ENCODE measurements at regions not wholly inside any gene's neighbourhood (a gene's known extent, or its start where the extent isn't known, plus 50 kb on each side); places are given as distances from the start of the nearest gene placed in this dataset.

DNA sequence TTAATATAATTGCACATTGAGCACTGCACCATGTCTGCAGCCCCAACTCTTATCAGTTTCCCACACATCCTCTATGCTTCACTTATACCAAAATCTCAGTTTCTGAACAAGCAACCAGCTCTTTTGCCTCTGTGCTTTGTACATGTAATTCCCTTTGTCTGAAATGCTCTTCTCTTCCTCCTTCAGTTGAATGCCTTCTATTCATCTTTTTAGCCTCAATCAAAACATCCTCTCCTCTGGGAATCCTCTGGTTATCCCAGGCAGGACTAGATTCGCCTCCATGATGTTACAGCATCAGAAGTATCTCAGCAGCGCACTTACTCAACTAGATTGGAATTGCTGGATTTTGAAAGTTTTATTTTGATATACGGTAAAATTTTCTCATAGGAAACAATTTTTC, 143.3 kb downstream of the GAS1 start (continued):
- TF ChIP-seq HDAC2 (IDR thresholded peaks at IDR 0.05), result no peak
- TF ChIP-seq ZNF75A (CRISPR knock-in tag; IDR thresholded peaks at IDR 0.05), result no peak
- TF ChIP-seq SPI1 (IDR thresholded peaks at IDR 0.05; ENCODE audit: borderline replicate concordance, low read depth, low read length), result no peak
- TF ChIP-seq, protein P1, sequence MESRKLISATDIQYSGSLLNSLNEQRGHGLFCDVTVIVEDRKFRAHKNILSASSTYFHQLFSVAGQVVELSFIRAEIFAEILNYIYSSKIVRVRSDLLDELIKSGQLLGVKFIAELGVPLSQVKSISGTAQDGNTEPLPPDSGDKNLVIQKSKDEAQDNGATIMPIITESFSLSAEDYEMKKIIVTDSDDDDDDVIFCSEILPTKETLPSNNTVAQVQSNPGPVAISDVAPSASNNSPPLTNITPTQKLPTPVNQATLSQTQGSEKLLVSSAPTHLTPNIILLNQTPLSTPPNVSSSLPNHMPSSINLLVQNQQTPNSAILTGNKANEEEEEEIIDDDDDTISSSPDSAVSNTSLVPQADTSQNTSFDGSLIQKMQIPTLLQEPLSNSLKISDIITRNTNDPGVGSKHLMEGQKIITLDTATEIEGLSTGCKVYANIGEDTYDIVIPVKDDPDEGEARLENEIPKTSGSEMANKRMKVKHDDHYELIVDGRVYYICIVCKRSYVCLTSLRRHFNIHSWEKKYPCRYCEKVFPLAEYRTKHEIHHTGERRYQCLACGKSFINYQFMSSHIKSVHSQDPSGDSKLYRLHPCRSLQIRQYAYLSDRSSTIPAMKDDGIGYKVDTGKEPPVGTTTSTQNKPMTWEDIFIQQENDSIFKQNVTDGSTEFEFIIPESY (CRISPR knock-in tag; IDR thresholded peaks at IDR 0.05), result no peak
- no peak for TF ChIP-seq NEUROD1 (IDR thresholded peaks at IDR 0.05; ENCODE audit: borderline replicate concordance, low read depth, low read length, partially characterized antibody)

DNA sequence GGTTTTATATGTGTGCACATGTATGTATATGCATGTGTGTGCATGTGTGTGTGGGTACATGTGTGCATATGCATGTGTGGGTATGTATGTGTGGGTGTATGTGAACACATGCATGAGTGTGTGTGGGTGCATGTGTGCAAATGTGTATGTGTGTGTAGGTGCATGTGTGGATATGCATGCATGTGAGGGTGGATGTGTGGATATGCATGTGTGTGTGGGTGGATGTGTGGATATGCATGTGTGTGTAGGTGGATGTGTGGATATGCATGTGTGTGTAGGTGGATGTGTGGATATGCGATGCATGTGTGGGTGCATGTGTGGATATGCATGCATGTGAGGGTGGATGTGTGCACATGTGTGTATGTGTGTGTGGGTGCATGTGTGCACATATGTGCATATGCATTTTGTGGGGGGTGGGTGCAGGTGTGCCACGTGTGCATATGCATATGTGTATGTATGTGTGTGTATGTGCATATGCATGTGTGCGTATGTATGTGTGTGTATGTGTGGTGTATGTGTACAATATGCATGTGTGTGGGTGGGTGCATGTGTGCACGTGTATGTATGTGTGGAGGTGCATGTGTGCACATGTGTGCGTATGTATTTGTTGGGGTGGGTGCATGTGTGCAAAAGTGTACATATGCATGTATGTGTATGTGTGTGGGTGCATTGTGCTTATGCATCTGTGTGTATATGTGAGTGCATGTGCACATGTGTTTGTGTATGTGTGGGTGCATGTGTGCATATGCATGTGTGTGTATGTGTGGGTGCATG, 144.2 kb downstream of the GAS1 start:
- FAIRE-seq (no peak), ATAC-seq (no peak), DNase-seq (ENCODE audit: extremely low read depth in 1 of 4, low spot score in 3 of 4) (no peak)
- in situ Hi-C loops (cut with MboI), result no loop called here
- Histone ChIP-seq H3K4me3 (no peak overlapping the region), H3K27ac (ENCODE audit: extremely low read depth, low read depth, low read length) (no peak overlapping the region), H2AFZ (ENCODE audit: low read depth, low read length) (no peak overlapping the region), H3K27me3 (ENCODE audit: control insufficient read depth in 2 of 2, insufficient read depth in 2 of 2, low read length in 2 of 2) (no peaks in the 10 kb centered on the region), H3K79me2 (ENCODE audit: control insufficient read depth, insufficient read depth, low read length) (no peaks in the 10 kb centered on the region), H3K9ac (ENCODE audit: insufficient read depth in 1 of 2, low read depth in 2 of 2, low read length in 2 of 2) (no peak overlapping the region), H4K20me1 (replicated peaks; ENCODE audit: control insufficient read depth, insufficient read depth, low read length) (no peaks in the 10 kb centered on the region), H3K4me1 (replicated peaks in 1 of 2; ENCODE audit: control insufficient read depth in 2 of 2, insufficient read depth in 2 of 2, low read length in 2 of 2) (no peaks in the 10 kb centered on the region), H3K36me3 (ENCODE audit: control insufficient read depth, insufficient read depth, low read length) (no peaks in the 10 kb centered on the region), H3K4me2 (ENCODE audit: insufficient read depth, low read length) (no peak overlapping the region), H3K9me1 (ENCODE audit: control insufficient read depth, insufficient read depth, low read length) (no peaks in the 10 kb centered on the region), H3K9me3 (replicated peaks; ENCODE audit: control insufficient read depth, insufficient read depth, low read depth, low read length) (no peaks in the 10 kb centered on the region)
- ChIA-PET CTCF (ENCODE audit: low intra/inter-chr PET ratio) (no interaction called here), POLR2A (no interaction called here)
- no TSS peak for BruUV-seq (replicated peaks)
- WGBS (ENCODE audit: insufficient coverage, low coverage, missing lambda C conversion rate), result 16% methylated on average over 5 of the region's 5 CpGs
- intact Hi-C loops (cut with micrococcal nuclease), result no loop called here
- TF ChIP-seq BRD9 (IDR thresholded peaks at IDR 0.05; ENCODE audit: low read depth, partially characterized antibody) (no peak), RBM15 (IDR thresholded peaks at IDR 0.05; ENCODE audit: insufficient read depth, low read length) (no peak), ARNT (IDR thresholded peaks at IDR 0.05) (no peak), ZNF384 (IDR thresholded peaks at IDR 0.05; ENCODE audit: low read depth, low read length) (no peak), ARID2 (IDR thresholded peaks at IDR 0.05) (no peak)
- TF ChIP-seq, protein P2, sequence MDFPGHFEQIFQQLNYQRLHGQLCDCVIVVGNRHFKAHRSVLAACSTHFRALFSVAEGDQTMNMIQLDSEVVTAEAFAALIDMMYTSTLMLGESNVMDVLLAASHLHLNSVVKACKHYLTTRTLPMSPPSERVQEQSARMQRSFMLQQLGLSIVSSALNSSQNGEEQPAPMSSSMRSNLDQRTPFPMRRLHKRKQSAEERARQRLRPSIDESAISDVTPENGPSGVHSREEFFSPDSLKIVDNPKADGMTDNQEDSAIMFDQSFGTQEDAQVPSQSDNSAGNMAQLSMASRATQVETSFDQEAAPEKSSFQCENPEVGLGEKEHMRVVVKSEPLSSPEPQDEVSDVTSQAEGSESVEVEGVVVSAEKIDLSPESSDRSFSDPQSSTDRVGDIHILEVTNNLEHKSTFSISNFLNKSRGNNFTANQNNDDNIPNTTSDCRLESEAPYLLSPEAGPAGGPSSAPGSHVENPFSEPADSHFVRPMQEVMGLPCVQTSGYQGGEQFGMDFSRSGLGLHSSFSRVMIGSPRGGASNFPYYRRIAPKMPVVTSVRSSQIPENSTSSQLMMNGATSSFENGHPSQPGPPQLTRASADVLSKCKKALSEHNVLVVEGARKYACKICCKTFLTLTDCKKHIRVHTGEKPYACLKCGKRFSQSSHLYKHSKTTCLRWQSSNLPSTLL (IDR thresholded peaks at IDR 0.05), result no peak
- TF ChIP-seq, protein P3, sequence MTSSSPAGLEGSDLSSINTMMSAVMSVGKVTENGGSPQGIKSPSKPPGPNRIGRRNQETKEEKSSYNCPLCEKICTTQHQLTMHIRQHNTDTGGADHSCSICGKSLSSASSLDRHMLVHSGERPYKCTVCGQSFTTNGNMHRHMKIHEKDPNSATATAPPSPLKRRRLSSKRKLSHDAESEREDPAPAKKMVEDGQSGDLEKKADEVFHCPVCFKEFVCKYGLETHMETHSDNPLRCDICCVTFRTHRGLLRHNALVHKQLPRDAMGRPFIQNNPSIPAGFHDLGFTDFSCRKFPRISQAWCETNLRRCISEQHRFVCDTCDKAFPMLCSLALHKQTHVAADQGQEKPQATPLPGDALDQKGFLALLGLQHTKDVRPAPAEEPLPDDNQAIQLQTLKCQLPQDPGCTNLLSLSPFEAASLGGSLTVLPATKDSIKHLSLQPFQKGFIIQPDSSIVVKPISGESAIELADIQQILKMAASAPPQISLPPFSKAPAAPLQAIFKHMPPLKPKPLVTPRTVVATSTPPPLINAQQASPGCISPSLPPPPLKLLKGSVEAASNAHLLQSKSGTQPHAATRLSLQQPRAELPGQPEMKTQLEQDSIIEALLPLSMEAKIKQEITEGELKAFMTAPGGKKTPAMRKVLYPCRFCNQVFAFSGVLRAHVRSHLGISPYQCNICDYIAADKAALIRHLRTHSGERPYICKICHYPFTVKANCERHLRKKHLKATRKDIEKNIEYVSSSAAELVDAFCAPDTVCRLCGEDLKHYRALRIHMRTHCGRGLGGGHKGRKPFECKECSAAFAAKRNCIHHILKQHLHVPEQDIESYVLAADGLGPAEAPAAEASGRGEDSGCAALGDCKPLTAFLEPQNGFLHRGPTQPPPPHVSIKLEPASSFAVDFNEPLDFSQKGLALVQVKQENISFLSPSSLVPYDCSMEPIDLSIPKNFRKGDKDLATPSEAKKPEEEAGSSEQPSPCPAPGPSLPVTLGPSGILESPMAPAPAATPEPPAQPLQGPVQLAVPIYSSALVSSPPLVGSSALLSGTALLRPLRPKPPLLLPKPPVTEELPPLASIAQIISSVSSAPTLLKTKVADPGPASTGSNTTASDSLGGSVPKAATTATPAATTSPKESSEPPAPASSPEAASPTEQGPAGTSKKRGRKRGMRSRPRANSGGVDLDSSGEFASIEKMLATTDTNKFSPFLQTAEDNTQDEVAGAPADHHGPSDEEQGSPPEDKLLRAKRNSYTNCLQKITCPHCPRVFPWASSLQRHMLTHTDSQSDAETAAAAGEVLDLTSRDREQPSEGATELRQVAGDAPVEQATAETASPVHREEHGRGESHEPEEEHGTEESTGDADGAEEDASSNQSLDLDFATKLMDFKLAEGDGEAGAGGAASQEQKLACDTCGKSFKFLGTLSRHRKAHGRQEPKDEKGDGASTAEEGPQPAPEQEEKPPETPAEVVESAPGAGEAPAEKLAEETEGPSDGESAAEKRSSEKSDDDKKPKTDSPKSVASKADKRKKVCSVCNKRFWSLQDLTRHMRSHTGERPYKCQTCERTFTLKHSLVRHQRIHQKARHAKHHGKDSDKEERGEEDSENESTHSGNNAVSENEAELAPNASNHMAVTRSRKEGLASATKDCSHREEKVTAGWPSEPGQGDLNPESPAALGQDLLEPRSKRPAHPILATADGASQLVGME (CRISPR knock-in tag; IDR thresholded peaks at IDR 0.05), result no peak

Measured in K562 (cell line).